CD14-positive monocyte (primary cell): ENCODE measurements at regions not wholly inside any gene's neighbourhood (a gene's known extent, or its start where the extent isn't known, plus 50 kb on each side); places are given as distances from the start of the nearest gene placed in this dataset.
A peak's percentile ranks its signal among the peaks of the same experiment; 100 is the strongest.

Source experiments
- DNase-seq, 3 donors: peaks; one replicate each; pipeline ENCODE4 v3.0.0-alpha.2; 2011 to 2022
- H2AFZ ChIP-seq: 2 replicates; pipeline ENCODE4 v1.6.0; 2012; ENCODE audit warnings: mild to moderate bottlenecking, low read depth, low read length, inconsistent platforms; ENCODE audit not compliant: insufficient read depth, poor library complexity, severe bottlenecking
- H3K27ac ChIP-seq, 2 donors: 1 replicate in 1 of 2; 2 replicates in 1 of 2; pipeline ENCODE4 v1.5.1; 2012 to 2013; ENCODE audit warnings: low read length in 2 of 2, control low read depth in 1 of 2, inconsistent platforms in 1 of 2, low read depth in 1 of 2, mild to moderate bottlenecking in 1 of 2
- H3K27me3 ChIP-seq, 2 donors: one replicate each; pipeline versions ENCODE4 v1.6.0 to v1.6.1; 2011 to 2013; ENCODE audit warnings: low read length in 2 of 2; ENCODE audit not compliant: control insufficient read depth in 2 of 2, insufficient read depth in 2 of 2
- H3K36me3 ChIP-seq, 2 donors: replicated peaks in 1 of 2; 1 replicate in 1 of 2; 2 replicates in 1 of 2; pipeline versions ENCODE4 v1.5.1 to v1.6.1; 2012 to 2013; ENCODE audit warnings: low read length in 2 of 2, control low read depth in 1 of 2, inconsistent platforms in 1 of 2, mild to moderate bottlenecking in 1 of 2; ENCODE audit not compliant: insufficient read depth in 2 of 2, control insufficient read depth in 1 of 2
- H3K4me1 ChIP-seq, 2 donors: 1 replicate in 1 of 2; 2 replicates in 1 of 2; pipeline versions ENCODE4 v1.5.1 to v1.6.1; 2012 to 2013; ENCODE audit warnings: low read length in 2 of 2, control low read depth in 1 of 2, inconsistent platforms in 1 of 2, mild to moderate bottlenecking in 1 of 2, moderate library complexity in 1 of 2; ENCODE audit not compliant: insufficient read depth in 2 of 2, control insufficient read depth in 1 of 2
- H3K4me2 ChIP-seq: replicated peaks from 2 replicates; pipeline ENCODE3; 2012; ENCODE audit warnings: low read length, moderate library complexity, mild to moderate bottlenecking; ENCODE audit not compliant: poor library complexity, severe bottlenecking; ENCODE audit errors: extremely low read depth
- H3K4me3 ChIP-seq, 3 experiments: fragments of 200-600 bp in 1 of 3; sonication (generic) in 1 of 3; replicated peaks in 1 of 3; 1 replicate in 2 of 3; 2 replicates in 1 of 3; pipeline ENCODE4 v1.5.1; 2011 to 2013; ENCODE audit warnings: low read length in 3 of 3, mild to moderate bottlenecking in 3 of 3, control low read depth in 2 of 3, low read depth in 2 of 3, inconsistent platforms in 1 of 3, moderate library complexity in 1 of 3
- H3K79me2 ChIP-seq: 2 replicates; pipeline ENCODE4 v1.6.0; 2012; ENCODE audit warnings: mild to moderate bottlenecking, control low read depth, inconsistent platforms, low read length, moderate library complexity; ENCODE audit not compliant: insufficient read depth
- H3K9ac ChIP-seq: 2 replicates; pipeline ENCODE4 v1.6.0; 2017; ENCODE audit warnings: low read length, mild to moderate bottlenecking; ENCODE audit not compliant: insufficient read depth, poor library complexity, severe bottlenecking
- H3K9me3 ChIP-seq, 2 donors: replicated peaks in 1 of 2; 1 replicate in 1 of 2; 2 replicates in 1 of 2; pipeline versions ENCODE4 v1.5.1 to v1.6.1; 2012 to 2013; ENCODE audit warnings: low read length in 2 of 2, control low read depth in 1 of 2; ENCODE audit not compliant: control insufficient read depth in 1 of 2, insufficient read depth in 1 of 2
- H4K20me1 ChIP-seq: 2 replicates; pipeline ENCODE4 v1.6.0; 2012; ENCODE audit warnings: mild to moderate bottlenecking, low read length, control low read depth, moderate library complexity; ENCODE audit not compliant: insufficient read depth
- H3K27ac Mint-ChIP-seq, 7 donors: one replicate each; pipeline ENCODE4 v1.8.0; 2020; ENCODE audit warnings: mild to moderate bottlenecking in 7 of 7, mixed read lengths in 7 of 7, moderate library complexity in 6 of 7, inconsistent platforms in 2 of 7
- H3K27me3 Mint-ChIP-seq, 3 donors: one replicate each; pipeline ENCODE4 v1.8.0; 2021 to 2022; ENCODE audit warnings: low read depth in 3 of 3, mild to moderate bottlenecking in 3 of 3, mixed read lengths in 3 of 3, moderate library complexity in 3 of 3, inconsistent platforms in 1 of 3
- H3K36me3 Mint-ChIP-seq, 2 donors: one replicate each; pipeline ENCODE4 v1.8.0; 2020; ENCODE audit warnings: mixed read lengths in 2 of 2, inconsistent platforms in 1 of 2, mild to moderate bottlenecking in 1 of 2
- H3K4me1 Mint-ChIP-seq: one replicate; pipeline ENCODE4 v1.8.0; 2020; ENCODE audit warnings: mild to moderate bottlenecking, mixed read lengths
- H3K4me3 Mint-ChIP-seq, 2 donors: one replicate each; pipeline ENCODE4 v1.8.0; 2020; ENCODE audit warnings: mild to moderate bottlenecking in 2 of 2, mixed read lengths in 2 of 2, moderate library complexity in 1 of 2
- H3K9me3 Mint-ChIP-seq, 7 donors: one replicate each; pipeline ENCODE4 v1.8.0; 2020 to 2022; ENCODE audit warnings: mixed read lengths in 7 of 7, mild to moderate bottlenecking in 6 of 7, moderate library complexity in 6 of 7, inconsistent platforms in 2 of 7
- CTCF ChIP-seq: fragments of 200-600 bp; IDR thresholded peaks from one replicate; pipeline ENCODE4 v1.8.0; 2022; ENCODE audit warnings: antibody characterized with exemption, mild to moderate bottlenecking
- WGBS: methylation state at CpG from one replicate; pipeline ENCODE4 v1.1.5; 2013; ENCODE audit warnings: missing lambda C conversion rate; ENCODE audit not compliant: insufficient coverage; 5-methylcytosine and 5-hydroxymethylcytosine counted together
- intact Hi-C, 2 donors: fragments of 100-400 bp; cut with micrococcal nuclease; formaldehyde crosslinking; loops; one replicate each; pipeline versions ENCODE4 v1.15.0 to v1.15.1; 2023

GRCh38 chr11:109121173-109121932 lies 300.6 kb upstream of the C11orf87 start:
- no peaks in the 10 kb centered on the region for H3K36me3 Mint-ChIP-seq

More at GRCh38 chr11:109121173-109121932, 300.6 kb upstream of the C11orf87 start:
- no peak overlapping the region for H3K4me2 ChIP-seq
- H3K9ac ChIP-seq, result no peak overlapping the region
- Mint-ChIP-seq H3K27ac (peak overlapping the region in 1 of 7 donors; percentile 25), H3K4me3 (no peak overlapping the region), H3K27me3 (peaks cover 0 to 2% (median 0%) of the 10 kb centered on the region in 3 donors), H3K9me3 (peaks cover 0 to 18% (median 0%) of the 10 kb centered on the region in 7 donors), H3K4me1 (no peaks in the 10 kb centered on the region)
- H3K27me3 ChIP-seq, result no peaks in the 10 kb centered on the region
- no peak for TF ChIP-seq CTCF
- no peaks in the 10 kb centered on the region for H3K4me1 ChIP-seq
- no peak for DNase-seq
- H3K9me3 ChIP-seq, result no peaks in the 10 kb centered on the region
- H2AFZ ChIP-seq, result no peak overlapping the region
- no peaks in the 10 kb centered on the region for H3K79me2 ChIP-seq
- intact Hi-C loops, result no loop called here
- WGBS, result 100% methylated on average over 1 of the region's 5 CpGs
- no peak overlapping the region for H3K27ac ChIP-seq
- no peak overlapping the region for H3K4me3 ChIP-seq
- no peaks in the 10 kb centered on the region for H4K20me1 ChIP-seq
- no peaks in the 10 kb centered on the region for H3K36me3 ChIP-seq
